Mucosa of gallbladder (tissue), 1 donor: ENCODE measurements at regions not wholly inside any gene's neighbourhood (a gene's known extent, or its start where the extent isn't known, plus 50 kb on each side); places are given as distances from the start of the nearest gene placed in this dataset.

Experiments
- DNase-seq: peaks from one replicate; pipeline ENCODE4 v3.0.0-alpha.2; 2020; ENCODE audit warnings: low spot score
- donor health status: DM: no; HTN: no; CAD: no.

GRCh38 chr16:51592535-51593300 is 441.6 kb upstream of the SALL1 start:
- DNase-seq = no peak

- no peak for DNase-seq
Measured at GRCh38 chr16:51592001-51592501, 441.0 kb upstream of the SALL1 start.

DNA sequence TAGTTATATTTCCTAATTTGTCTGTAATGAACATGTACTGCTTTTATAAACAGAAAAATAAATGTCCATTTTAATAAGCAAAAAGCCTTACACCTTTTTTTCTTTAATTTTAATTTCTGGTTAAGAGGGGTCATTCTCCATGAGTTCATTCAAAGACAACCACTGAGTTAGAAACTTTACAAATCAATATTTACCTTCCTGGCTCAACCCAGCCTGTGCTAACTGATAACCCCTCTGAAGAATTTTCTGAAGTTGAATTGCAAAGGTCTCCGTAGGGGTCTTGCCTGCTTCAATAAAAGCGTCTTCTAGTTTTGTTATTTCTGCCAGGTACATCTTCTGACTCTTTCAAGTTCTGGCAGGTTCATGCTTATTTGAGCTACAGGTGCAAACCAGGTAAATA is 440.4 kb upstream of the SALL1 start:
- no peak for DNase-seq

DNA sequence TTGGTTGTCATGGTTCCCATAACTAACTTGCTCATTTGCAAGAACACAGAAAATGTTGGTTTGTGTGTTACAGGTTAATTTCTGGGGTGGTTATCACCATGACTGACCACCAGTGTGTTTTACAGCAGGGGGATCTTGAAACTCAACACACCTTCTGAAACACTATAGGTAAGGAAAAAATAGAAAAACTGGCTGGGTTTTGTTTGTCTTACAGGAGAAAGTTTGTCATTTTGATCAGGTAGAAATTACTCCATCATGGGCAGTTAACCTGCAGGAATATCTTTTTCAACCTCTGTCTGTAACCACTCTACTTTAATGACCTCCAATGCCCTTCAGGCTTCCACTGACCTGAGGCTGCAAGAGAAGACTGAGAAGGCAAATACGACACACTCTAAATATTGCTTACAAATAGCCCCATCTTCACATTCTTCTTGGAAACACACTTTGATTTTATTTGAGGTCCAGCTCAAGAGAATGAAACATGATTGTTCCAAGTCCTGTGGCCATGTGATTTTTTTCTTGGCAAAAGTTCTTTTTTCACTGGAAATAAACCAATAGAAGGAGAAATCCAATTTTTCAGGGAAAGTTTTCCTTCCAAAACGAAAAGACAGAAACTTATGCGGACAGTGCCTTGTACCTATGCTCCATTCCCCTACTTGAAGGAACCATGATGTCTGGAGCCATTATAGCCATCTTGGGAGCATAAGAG is 428.7 kb upstream of the SALL1 start:
- DNase-seq = no peak

- no peak for DNase-seq
Measured at GRCh38 chr16:51577621-51578303, 426.7 kb upstream of the SALL1 start.

DNA sequence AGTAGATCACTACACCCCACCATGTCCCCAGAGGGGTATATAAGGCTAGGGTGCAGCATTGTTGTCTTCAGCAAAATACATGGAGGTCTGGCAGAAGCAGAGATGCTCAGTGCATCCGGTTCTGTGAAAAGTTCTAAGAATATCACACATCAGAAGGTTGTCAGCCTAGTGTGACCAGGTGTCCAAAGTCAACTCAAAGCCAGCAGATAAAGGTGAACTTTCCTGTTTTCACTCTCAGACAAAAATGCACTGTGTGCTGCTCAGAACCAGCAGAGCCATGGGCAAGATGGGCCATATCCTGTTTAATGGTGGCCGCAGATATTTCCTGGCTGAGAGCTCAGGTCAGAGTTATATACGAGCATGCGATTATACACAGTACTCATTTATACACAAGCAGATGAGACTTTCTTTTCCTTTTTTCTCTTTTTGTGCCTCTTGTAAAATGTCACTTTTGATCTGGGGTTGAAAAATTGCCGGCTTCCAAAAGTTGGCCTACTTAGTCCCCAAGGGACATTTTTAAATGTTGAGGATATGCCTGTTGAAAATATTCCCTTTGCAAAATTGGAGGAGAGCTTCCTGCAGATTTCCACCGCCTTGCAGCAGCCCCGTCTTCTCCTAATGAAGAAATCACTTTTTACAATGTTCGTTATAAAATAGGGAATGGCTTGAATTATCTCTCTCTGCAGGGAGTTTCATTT is 425.6 kb upstream of the SALL1 start:
- DNase-seq = no peak

- DNase-seq = no peak
Measured at GRCh38 chr16:51573191-51573590, 422.1 kb upstream of the SALL1 start.

GRCh38 chr16:51569203-51569931 is 418.3 kb upstream of the SALL1 start:
- no peak for DNase-seq

DNA sequence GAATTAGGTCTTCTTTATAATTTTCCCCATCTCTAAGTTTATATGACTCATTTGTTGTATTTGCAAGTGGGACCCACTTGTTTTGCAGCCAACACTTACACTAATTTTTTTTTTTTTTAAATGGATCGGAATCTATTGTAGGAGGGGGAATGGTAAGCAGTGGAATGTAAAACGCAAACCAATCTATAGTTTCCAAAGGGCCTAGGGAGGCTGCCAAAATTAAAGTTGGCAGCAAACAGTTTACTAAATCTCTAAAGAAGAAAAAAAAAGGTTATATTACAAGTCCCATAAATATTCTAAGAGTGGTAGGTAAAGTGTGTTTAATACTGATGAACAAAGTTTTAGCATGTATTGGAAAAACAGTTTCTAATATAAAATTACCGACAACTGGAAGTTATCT is 416.8 kb upstream of the SALL1 start:
- DNase-seq = no peak

DNA sequence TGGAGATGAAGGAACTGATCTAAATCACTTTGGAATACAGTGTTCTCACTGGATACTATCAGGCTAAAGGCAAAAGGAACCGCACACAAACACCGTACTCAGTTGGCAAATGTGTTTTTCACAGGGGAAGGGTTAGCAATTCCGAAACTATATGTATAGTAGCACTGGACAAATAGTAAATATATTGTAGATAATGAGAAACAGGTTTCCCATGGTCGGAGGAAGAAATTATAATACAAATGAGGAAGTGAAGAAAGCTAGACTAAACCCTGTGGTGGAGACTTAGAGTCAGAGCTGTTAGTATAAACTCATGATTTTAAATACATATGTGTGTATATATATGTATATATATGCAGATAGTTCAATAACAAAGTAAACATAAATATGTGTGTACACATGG is 414.1 kb upstream of the SALL1 start:
- no peak for DNase-seq

DNA sequence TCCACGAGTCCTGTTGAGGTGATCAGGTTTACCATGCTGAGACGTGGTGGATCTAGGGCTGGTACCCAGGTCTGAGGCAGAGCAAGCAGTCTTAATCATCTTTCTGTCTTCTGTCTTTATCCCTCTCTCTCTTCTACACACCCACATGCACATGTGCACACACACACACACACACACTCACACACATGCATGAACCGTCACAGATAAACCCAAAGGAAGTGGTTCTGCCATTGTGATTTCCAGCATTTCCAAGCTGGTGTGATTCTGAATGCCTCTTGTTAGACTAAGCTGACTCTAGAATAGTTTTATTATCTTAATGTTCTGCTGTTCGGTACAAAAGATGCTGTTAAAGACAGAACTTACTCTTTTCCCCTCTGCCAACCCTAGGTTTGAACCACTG is 411.8 kb upstream of the SALL1 start:
- no peak for DNase-seq

DNA sequence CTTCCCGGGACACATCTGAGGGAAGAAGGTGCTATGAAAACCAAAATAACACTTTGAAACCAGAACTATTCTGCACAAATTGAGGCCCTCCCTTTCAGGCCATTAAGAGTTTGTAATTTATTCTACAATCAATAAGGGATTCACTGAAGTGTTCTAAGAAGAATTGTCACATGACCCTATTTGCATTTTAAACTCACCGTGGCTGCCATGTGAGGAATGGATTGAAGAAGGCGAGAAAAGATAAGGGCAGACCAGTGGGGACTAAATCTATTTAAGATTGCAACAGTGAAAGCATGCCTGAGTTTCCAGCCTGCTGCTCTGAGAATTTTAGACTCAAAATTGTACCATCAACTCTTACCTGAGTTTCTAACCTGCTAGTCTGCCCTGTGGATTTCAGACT is 408.8 kb upstream of the SALL1 start:
- DNase-seq = no peak

DNA sequence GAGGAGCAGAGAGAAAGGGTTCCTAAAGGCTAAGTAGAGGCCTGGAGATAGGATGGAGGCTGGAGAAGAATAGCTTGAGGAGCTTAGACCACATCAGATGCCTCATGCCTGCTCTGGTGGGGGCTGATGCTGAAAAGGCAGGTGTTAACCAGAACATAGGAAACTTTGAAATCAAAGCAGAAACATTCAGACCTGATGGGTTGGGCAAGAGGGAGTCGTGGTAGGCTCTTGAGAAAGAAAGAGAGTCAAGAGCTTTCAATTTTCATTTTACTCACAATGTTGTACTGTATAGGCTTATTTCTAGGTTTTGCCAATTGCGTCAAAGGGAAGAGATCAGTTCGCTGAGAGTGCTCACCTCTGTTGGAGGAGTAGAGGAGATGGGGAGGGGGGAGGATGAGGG is 406.6 kb upstream of the SALL1 start:
- no peak for DNase-seq

GRCh38 chr16:51556694-51557340 is 405.7 kb upstream of the SALL1 start:
- no peak for DNase-seq

DNA sequence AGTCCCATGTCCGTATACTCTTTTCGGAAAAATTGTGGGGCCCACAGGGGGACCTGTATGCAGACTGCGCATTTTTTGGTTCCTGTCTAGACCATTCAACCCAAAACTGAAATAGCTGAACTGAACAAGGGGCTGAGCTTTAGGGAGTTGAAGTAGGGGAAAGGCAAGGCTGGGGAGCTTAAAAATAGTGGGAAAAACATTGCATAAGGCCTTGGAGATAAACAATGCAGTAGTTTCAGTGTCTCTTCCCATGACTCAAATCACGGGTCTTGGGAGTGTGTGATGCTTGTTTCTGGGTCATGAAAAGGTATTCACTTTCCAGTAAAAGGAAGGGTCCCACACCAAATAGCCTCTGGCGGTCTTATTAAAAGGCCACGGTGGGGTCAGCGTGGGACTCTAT is 402.8 kb upstream of the SALL1 start:
- no peak for DNase-seq

DNA sequence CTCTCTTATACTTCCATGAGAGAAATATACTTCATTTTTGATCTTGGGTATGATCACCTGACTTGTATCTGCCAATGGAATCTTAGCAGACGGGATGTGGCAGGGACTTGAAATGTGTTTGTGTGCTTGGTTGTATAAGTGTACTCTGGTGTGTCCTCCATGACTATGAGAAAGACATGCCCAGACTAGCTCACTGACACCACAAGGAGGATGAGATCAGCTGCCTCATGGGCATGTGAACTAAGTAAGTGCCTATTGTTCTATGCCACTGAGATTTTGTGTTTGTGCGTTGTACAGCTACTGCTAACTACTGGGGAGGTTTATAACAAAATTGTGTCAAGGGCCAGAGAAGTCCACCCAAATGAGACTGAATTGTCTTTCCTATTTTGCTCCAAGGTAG is 402.2 kb upstream of the SALL1 start:
- DNase-seq = no peak

- no peak for DNase-seq
Measured at GRCh38 chr16:51550800-51551347, 399.8 kb upstream of the SALL1 start.

GRCh38 chr16:51549836-51550235 is 398.8 kb upstream of the SALL1 start:
- DNase-seq = no peak

DNA sequence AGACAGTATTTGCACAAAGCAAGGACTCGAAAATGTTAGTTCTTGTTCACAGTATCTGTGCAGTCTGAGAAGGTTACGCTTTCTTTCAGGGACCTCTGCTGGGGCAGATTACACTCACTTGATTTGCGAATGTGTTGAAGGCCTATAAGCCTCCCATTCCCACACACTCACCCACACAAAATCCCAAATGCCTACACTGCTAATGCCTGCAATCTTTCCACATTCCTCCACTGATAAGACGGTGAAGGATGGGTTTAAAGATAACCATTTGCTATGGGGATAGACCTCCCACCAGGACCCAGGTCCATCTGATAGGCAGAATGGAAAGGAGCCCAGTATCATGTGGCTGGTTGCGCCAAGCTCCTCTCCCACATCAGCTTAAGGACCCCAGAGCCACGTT is 394.9 kb upstream of the SALL1 start:
- no peak for DNase-seq

GRCh38 chr16:51544851-51545467 is 393.9 kb upstream of the SALL1 start:
- DNase-seq = no peak
